ENCODE measurements at regions not wholly inside any gene's neighbourhood (a gene's known extent, or its start where the extent isn't known, plus 50 kb on each side); places are given as distances from the start of the nearest gene placed in this dataset.
"Not testable (repeated sequence)": the region's sequence is repeated elsewhere in the genome, so short reads cannot be mapped to it uniquely, and the experiment has no call there.

GRCh38 chr6:128586095-128586494 is 65.7 kb upstream of the PTPRK start:
- FAIRE-seq, result no peak

- FAIRE-seq, result no peak
These were observed 60.1 kb upstream of the PTPRK start for GRCh38 chr6:128580224-128581110.

- FAIRE-seq, result not testable (repeated sequence)
These were observed 54.9 kb upstream of the PTPRK start for GRCh38 chr6:128575254-128575653.

- no peak for FAIRE-seq
These were observed 54.0 kb upstream of the PTPRK start for GRCh38 chr6:128574402-128574801.

GRCh38 chr6:128573036-128573435 is 52.6 kb upstream of the PTPRK start:
- FAIRE-seq, result no peak

- FAIRE-seq, result no peak
These were observed 51.9 kb upstream of the PTPRK start for GRCh38 chr6:128572294-128572693.

GRCh38 chr6:128570680-128571063 is 50.3 kb upstream of the PTPRK start:
- FAIRE-seq, result no peak

GRCh38 chr6:128569732-128570679 is 49.6 kb upstream of the PTPRK start:
- FAIRE-seq, result no peak
